MM.1S (cell line): ENCODE measurements at regions not wholly inside any gene's neighbourhood (a gene's known extent, or its start where the extent isn't known, plus 50 kb on each side); places are given as distances from the start of the nearest gene placed in this dataset.
"Not testable (repeated sequence)": the region's sequence is repeated elsewhere in the genome, so short reads cannot be mapped to it uniquely, and the experiment has no call there.

Experiments used
- DNase-seq: peaks from one replicate; pipeline ENCODE4 v3.0.0-alpha.2; 2015
- H2AFZ ChIP-seq: fragments of 300-600 bp; sonication (generic); 2 replicates; pipeline ENCODE4 v1.6.0; 2016; ENCODE audit warnings: antibody characterized with exemption, low read length
- H3F3A ChIP-seq: fragments of 300-600 bp; sonication (generic); 2 replicates; pipeline ENCODE4 v1.6.1; 2016; ENCODE audit warnings: mild to moderate bottlenecking, antibody characterized with exemption, low read length, moderate library complexity, mixed read lengths; ENCODE audit not compliant: insufficient read depth
- H3K27ac ChIP-seq: fragments of 300-600 bp; sonication (generic); 2 replicates; pipeline ENCODE4 v1.5.1; 2016; ENCODE audit warnings: mild to moderate bottlenecking, low read length
- H3K27me3 ChIP-seq: fragments of 300-600 bp; sonication (generic); replicated peaks from 2 replicates; pipeline ENCODE4 v1.6.0; 2016; ENCODE audit warnings: low read length; ENCODE audit not compliant: insufficient read depth
- H3K36me3 ChIP-seq: fragments of 300-600 bp; sonication (generic); replicated peaks from 2 replicates; pipeline ENCODE4 v1.6.1; 2016; ENCODE audit warnings: mild to moderate bottlenecking, low read length, mixed read lengths; ENCODE audit not compliant: insufficient read depth
- H3K4me1 ChIP-seq: fragments of 300-600 bp; sonication (generic); 2 replicates; pipeline ENCODE4 v1.6.1; 2016; ENCODE audit warnings: low read length, mixed read lengths
- H3K4me2 ChIP-seq: fragments of 300-600 bp; sonication (generic); 2 replicates; pipeline ENCODE4 v1.6.0; 2016; ENCODE audit warnings: low read depth, low read length
- H3K4me3 ChIP-seq: fragments of 300-600 bp; sonication (generic); 2 replicates; pipeline ENCODE4 v1.5.1; 2016; ENCODE audit warnings: low read length, mixed read lengths
- H3K79me2 ChIP-seq: fragments of 300-600 bp; sonication (generic); 2 replicates; pipeline ENCODE4 v1.6.1; 2016; ENCODE audit warnings: mixed run types, low read length, mixed read lengths
- H3K9ac ChIP-seq: fragments of 300-600 bp; sonication (generic); 2 replicates; pipeline ENCODE4 v1.6.1; 2016; ENCODE audit warnings: low read length, mixed read lengths
- H3K9me2 ChIP-seq: fragments of 300-600 bp; sonication (generic); replicated peaks from 2 replicates; pipeline ENCODE4 v1.6.1; 2016; ENCODE audit warnings: mild to moderate bottlenecking, low read length, mixed read lengths; ENCODE audit not compliant: insufficient read depth
- H3K9me3 ChIP-seq: fragments of 300-600 bp; sonication (generic); replicated peaks from 2 replicates; pipeline ENCODE4 v1.6.1; 2016; ENCODE audit warnings: mild to moderate bottlenecking, low read length, mixed read lengths; ENCODE audit not compliant: insufficient read depth
- H4K20me1 ChIP-seq: fragments of 300-600 bp; sonication (generic); 2 replicates; pipeline ENCODE4 v1.6.1; 2016; ENCODE audit warnings: mild to moderate bottlenecking, low read length, moderate library complexity, mixed read lengths; ENCODE audit not compliant: insufficient read depth
- EZH2 ChIP-seq: fragments of 300-600 bp; sonication (generic); optimal IDR thresholded peaks from 2 replicates; pipeline ENCODE3; 2017; ENCODE audit warnings: low read depth, mild to moderate bottlenecking, antibody characterized with exemption, low read length, mixed read lengths
- EZH2phosphoT487 ChIP-seq: fragments of 300-600 bp; sonication (generic); IDR thresholded peaks from 2 replicates; pipeline ENCODE4 v1.6.1; 2018; ENCODE audit warnings: antibody characterized with exemption, low read length
- TF ChIP-seq, protein P1 (sequence below): fragments of 300-600 bp; sonication (generic); IDR thresholded peaks from 2 replicates; pipeline ENCODE4 v1.5.1; 2016; ENCODE audit warnings: antibody characterized with exemption, low read length, mixed read lengths

DNA sequence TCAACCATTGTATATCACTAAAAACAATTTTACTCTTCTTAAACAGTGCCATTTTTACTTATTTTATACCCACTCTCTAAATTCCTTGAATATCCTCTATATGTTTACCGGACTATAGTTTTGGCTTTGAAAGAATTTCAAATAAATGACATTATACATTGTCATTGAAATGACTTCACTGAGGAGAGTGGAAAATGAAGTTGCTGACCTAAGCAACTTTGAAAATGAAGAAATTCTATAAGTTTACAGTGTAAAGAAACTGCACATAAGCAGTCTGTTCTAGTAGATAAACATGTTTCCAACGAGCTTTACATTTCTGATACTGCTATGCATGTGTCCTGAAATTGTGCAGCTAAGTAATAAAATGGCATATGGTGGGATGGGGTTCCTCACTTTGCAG lies 1094.0 kb downstream of the TMEM121 start:
- no peak overlapping the region for H3K4me3 ChIP-seq
- H3K27ac ChIP-seq: no peak overlapping the region
- H3K36me3 ChIP-seq: no peaks in the 10 kb centered on the region
- H3K4me1 ChIP-seq: no peaks in the 10 kb centered on the region
- H4K20me1 ChIP-seq: no peaks in the 10 kb centered on the region
- H3K9me2 ChIP-seq: no peaks in the 10 kb centered on the region
- no peaks in the 10 kb centered on the region for H3K79me2 ChIP-seq
- no peak for DNase-seq
- H3F3A ChIP-seq: no peaks in the 10 kb centered on the region
- no peak overlapping the region for H2AFZ ChIP-seq
- no peak overlapping the region for H3K4me2 ChIP-seq
- no peaks in the 10 kb centered on the region for H3K9me3 ChIP-seq
- H3K27me3 ChIP-seq: no peaks in the 10 kb centered on the region
- no peak overlapping the region for H3K9ac ChIP-seq
- TF ChIP-seq EZH2 (no peak), EZH2phosphoT487 (no peak)
- TF ChIP-seq, protein P1, sequence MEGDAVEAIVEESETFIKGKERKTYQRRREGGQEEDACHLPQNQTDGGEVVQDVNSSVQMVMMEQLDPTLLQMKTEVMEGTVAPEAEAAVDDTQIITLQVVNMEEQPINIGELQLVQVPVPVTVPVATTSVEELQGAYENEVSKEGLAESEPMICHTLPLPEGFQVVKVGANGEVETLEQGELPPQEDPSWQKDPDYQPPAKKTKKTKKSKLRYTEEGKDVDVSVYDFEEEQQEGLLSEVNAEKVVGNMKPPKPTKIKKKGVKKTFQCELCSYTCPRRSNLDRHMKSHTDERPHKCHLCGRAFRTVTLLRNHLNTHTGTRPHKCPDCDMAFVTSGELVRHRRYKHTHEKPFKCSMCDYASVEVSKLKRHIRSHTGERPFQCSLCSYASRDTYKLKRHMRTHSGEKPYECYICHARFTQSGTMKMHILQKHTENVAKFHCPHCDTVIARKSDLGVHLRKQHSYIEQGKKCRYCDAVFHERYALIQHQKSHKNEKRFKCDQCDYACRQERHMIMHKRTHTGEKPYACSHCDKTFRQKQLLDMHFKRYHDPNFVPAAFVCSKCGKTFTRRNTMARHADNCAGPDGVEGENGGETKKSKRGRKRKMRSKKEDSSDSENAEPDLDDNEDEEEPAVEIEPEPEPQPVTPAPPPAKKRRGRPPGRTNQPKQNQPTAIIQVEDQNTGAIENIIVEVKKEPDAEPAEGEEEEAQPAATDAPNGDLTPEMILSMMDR: no peak

DNA sequence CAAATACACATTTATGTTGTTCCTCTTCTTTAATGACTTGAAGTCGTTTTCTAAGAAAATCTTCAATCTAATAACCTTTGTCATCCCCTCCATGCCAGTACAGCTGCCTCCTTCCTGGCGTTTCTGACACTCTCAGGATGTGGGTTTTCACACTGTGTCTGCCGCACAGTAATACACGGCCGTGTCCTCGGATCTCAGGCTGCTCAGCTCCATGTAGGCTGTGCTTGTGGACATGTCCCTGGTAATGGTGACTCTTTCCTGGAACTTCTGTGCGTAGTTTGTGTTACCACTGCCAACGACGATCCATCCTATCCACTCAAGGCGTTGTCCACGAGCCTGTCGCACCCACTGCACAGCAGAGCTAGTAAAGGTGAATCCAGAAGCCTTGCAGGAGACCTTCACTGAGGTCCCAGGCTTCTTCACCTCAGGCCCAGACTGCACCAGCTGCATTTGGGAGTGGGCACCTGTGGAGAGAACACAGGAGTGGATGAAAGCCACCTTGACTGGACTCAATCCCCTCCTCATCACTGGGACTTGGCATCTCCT lies 1095.9 kb downstream of the TMEM121 start:
- Histone ChIP-seq H3K9me2 (no peaks in the 10 kb centered on the region), H3K27ac (no peak overlapping the region), H3K4me3 (no peak overlapping the region), H2AFZ (no peak overlapping the region), H3F3A (no peaks in the 10 kb centered on the region), H3K27me3 (no peaks in the 10 kb centered on the region), H3K4me1 (no peaks in the 10 kb centered on the region), H3K36me3 (no peaks in the 10 kb centered on the region), H3K4me2 (no peak overlapping the region), H3K79me2 (no peaks in the 10 kb centered on the region), H3K9me3 (no peaks in the 10 kb centered on the region), H4K20me1 (no peaks in the 10 kb centered on the region), H3K9ac (no peak overlapping the region)
- DNase-seq: no peak
- TF ChIP-seq EZH2phosphoT487 (no peak), EZH2 (no peak)
- TF ChIP-seq, protein P1: no peak

DNA sequence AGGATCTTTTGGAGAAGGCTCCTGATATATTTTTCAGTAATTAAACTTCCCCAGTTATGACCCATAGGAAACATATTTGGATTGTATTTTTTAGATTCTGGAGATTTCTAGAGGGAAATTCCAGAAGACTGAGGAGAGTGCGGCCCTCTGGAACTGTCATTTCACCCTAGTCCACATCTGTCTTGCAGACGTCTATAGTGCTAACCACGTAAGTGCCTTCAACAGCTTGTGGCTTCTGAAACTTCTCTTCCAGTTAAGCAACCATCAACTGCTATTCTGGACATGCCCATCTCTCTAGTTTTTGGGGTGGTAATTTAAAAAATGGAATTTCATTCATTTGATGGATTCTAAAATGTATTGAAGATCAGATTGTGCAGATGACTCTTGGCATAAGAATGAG lies 1098.8 kb downstream of the TMEM121 start:
- Histone ChIP-seq H3K27me3 (no peaks in the 10 kb centered on the region), H3K4me2 (no peak overlapping the region), H3F3A (no peaks in the 10 kb centered on the region), H3K9me2 (no peaks in the 10 kb centered on the region), H3K4me1 (no peaks in the 10 kb centered on the region), H2AFZ (no peak overlapping the region), H3K9ac (no peak overlapping the region), H3K79me2 (no peaks in the 10 kb centered on the region), H4K20me1 (no peaks in the 10 kb centered on the region), H3K36me3 (no peaks in the 10 kb centered on the region), H3K4me3 (no peak overlapping the region), H3K27ac (no peak overlapping the region), H3K9me3 (no peaks in the 10 kb centered on the region)
- no peak for DNase-seq
- no peak for TF ChIP-seq EZH2phosphoT487
- TF ChIP-seq EZH2: no peak
- TF ChIP-seq, protein P1: no peak

DNA sequence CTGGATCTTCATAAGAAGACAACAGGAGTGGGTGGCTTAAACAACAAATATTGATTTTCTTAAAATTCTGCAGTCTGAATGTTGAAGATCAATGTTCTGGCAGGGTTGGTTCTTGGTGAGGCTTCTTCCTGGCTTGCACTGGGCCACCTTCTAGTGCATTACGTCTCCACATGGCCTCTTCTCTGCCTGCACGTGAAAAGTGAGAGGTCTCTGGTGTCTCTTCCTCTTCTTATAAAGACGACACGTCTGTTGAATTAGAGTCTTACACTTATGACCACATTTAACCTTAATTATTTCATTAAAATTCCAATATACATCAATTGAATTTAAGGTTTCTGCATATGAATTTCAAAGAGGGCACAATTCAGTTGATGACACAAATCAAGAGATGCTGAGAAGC lies 1100.1 kb downstream of the TMEM121 start:
- not testable (repeated sequence) for H3F3A ChIP-seq, H3K4me3 ChIP-seq, H4K20me1 ChIP-seq, DNase-seq, H3K4me1 ChIP-seq, H3K27ac ChIP-seq, H3K79me2 ChIP-seq, H3K9me3 ChIP-seq, H3K27me3 ChIP-seq, H3K4me2 ChIP-seq, H2AFZ ChIP-seq, H3K36me3 ChIP-seq, H3K9ac ChIP-seq, H3K9me2 ChIP-seq
